ENCODE measurements at regions not wholly inside any gene's neighbourhood (a gene's known extent, or its start where the extent isn't known, plus 50 kb on each side); places are given as distances from the start of the nearest gene placed in this dataset.

- Histone ChIP-seq H3K36me3 (ENCODE audit: insufficient read depth, low read length) (no peaks in the 10 kb centered on the region), H3K27ac (ENCODE audit: low read length) (no peak overlapping the region), H3K9me3 (ENCODE audit: insufficient read depth, low read length, severe bottlenecking) (no peaks in the 10 kb centered on the region), H3K4me2 (ENCODE audit: insufficient read depth, low read length) (no peak overlapping the region), H3K9ac (ENCODE audit: low read depth, low read length) (no peak overlapping the region), H3K27me3 (ENCODE audit: insufficient read depth, low read length, poor library complexity) (no peaks in the 10 kb centered on the region), H3K79me2 (ENCODE audit: insufficient read depth, low read length) (no peaks in the 10 kb centered on the region), H2AFZ (ENCODE audit: low read depth, low read length) (no peak overlapping the region), H3K4me3 (ENCODE audit: low read depth in 1 of 2, low read length in 2 of 2) (no peak overlapping the region), H3K4me1 (ENCODE audit: insufficient read depth, low read length) (no peaks in the 10 kb centered on the region), H4K20me1 (ENCODE audit: insufficient read depth, low read length) (no peaks in the 10 kb centered on the region)
- DNase-seq (no peak), ATAC-seq (ENCODE audit: insufficient read depth, low read depth) (no peak)
- no peak for TF ChIP-seq EZH2 (IDR thresholded peaks at IDR 0.05; ENCODE audit: borderline replicate concordance, low read depth, low read length, severe bottlenecking)
- TF ChIP-seq CTCF (IDR thresholded peaks at IDR 0.05; ENCODE audit: borderline replicate concordance, extremely low read depth, low read length, poor library complexity, severe bottlenecking): no peak
These were observed 189.7 kb downstream of the TLE3 start for GRCh38 chr15:69908060-69908459.

GRCh38 chr15:69908590-69909420 is 188.9 kb downstream of the TLE3 start:
- H3K9me3 ChIP-seq (ENCODE audit: insufficient read depth, low read length, severe bottlenecking): no peaks in the 10 kb centered on the region
- no peaks in the 10 kb centered on the region for H3K36me3 ChIP-seq (ENCODE audit: insufficient read depth, low read length)
- H3K79me2 ChIP-seq (ENCODE audit: insufficient read depth, low read length): no peaks in the 10 kb centered on the region
- TF ChIP-seq CTCF (IDR thresholded peaks at IDR 0.05; ENCODE audit: borderline replicate concordance, extremely low read depth, low read length, poor library complexity, severe bottlenecking) (no peak), EZH2 (IDR thresholded peaks at IDR 0.05; ENCODE audit: borderline replicate concordance, low read depth, low read length, severe bottlenecking) (no peak)
- no peaks in the 10 kb centered on the region for H3K27me3 ChIP-seq (ENCODE audit: insufficient read depth, low read length, poor library complexity)
- H2AFZ ChIP-seq (ENCODE audit: low read depth, low read length): no peak overlapping the region
- no peak overlapping the region for H3K4me2 ChIP-seq (ENCODE audit: insufficient read depth, low read length)
- no peak overlapping the region for H3K27ac ChIP-seq (ENCODE audit: low read length)
- DNase-seq (no peak), ATAC-seq (ENCODE audit: insufficient read depth, low read depth) (no peak)
- H3K4me3 ChIP-seq (ENCODE audit: low read depth in 1 of 2, low read length in 2 of 2): no peak overlapping the region
- H3K9ac ChIP-seq (ENCODE audit: low read depth, low read length): no peak overlapping the region
- no peaks in the 10 kb centered on the region for H4K20me1 ChIP-seq (ENCODE audit: insufficient read depth, low read length)
- no peaks in the 10 kb centered on the region for H3K4me1 ChIP-seq (ENCODE audit: insufficient read depth, low read length)

GRCh38 chr15:69909719-69910444 is 187.8 kb downstream of the TLE3 start:
- H3K9me3 ChIP-seq (ENCODE audit: insufficient read depth, low read length, severe bottlenecking): no peaks in the 10 kb centered on the region
- no peaks in the 10 kb centered on the region for H4K20me1 ChIP-seq (ENCODE audit: insufficient read depth, low read length)
- ATAC-seq (ENCODE audit: insufficient read depth, low read depth): no peak
- no peak overlapping the region for H3K4me3 ChIP-seq (ENCODE audit: low read depth in 1 of 2, low read length in 2 of 2)
- no peak overlapping the region for H3K4me2 ChIP-seq (ENCODE audit: insufficient read depth, low read length)
- no peaks in the 10 kb centered on the region for H3K79me2 ChIP-seq (ENCODE audit: insufficient read depth, low read length)
- no peaks in the 10 kb centered on the region for H3K4me1 ChIP-seq (ENCODE audit: insufficient read depth, low read length)
- H3K36me3 ChIP-seq (ENCODE audit: insufficient read depth, low read length): no peaks in the 10 kb centered on the region
- no peak overlapping the region for H3K9ac ChIP-seq (ENCODE audit: low read depth, low read length)
- H3K27ac ChIP-seq (ENCODE audit: low read length): no peak overlapping the region
- DNase-seq: no peak
- TF ChIP-seq EZH2 (IDR thresholded peaks at IDR 0.05; ENCODE audit: borderline replicate concordance, low read depth, low read length, severe bottlenecking): no peak
- TF ChIP-seq CTCF (IDR thresholded peaks at IDR 0.05; ENCODE audit: borderline replicate concordance, extremely low read depth, low read length, poor library complexity, severe bottlenecking): no peak
- no peak overlapping the region for H2AFZ ChIP-seq (ENCODE audit: low read depth, low read length)
- H3K27me3 ChIP-seq (ENCODE audit: insufficient read depth, low read length, poor library complexity): no peaks in the 10 kb centered on the region
